Left ventricle myocardium inferior (tissue), 1 donor: ENCODE measurements at regions not wholly inside any gene's neighbourhood (a gene's known extent, or its start where the extent isn't known, plus 50 kb on each side); places are given as distances from the start of the nearest gene placed in this dataset.

Experiments
- DNase-seq: peaks from one replicate; pipeline ENCODE4 v3.0.0-alpha.2; 2020
- H3K27ac ChIP-seq: fragments of 200-600 bp; replicated peaks from 2 replicates; pipeline ENCODE4 v1.8.0; 2021
- H3K27me3 ChIP-seq: fragments of 200-600 bp; 2 replicates; pipeline ENCODE4 v1.8.0; 2021; ENCODE audit warnings: low read depth
- H3K36me3 ChIP-seq: fragments of 200-600 bp; 2 replicates; pipeline ENCODE4 v1.8.0; 2021
- H3K4me1 ChIP-seq: fragments of 200-600 bp; 2 replicates; pipeline ENCODE4 v1.8.0; 2021
- H3K4me3 ChIP-seq: fragments of 200-600 bp; 2 replicates; pipeline ENCODE4 v1.8.0; 2021; ENCODE audit warnings: mild to moderate bottlenecking, moderate library complexity
- H3K9me3 ChIP-seq: fragments of 200-600 bp; replicated peaks from 2 replicates; pipeline ENCODE4 v1.8.0; 2021
- intact Hi-C: fragments of 100-400 bp; cut with micrococcal nuclease; formaldehyde crosslinking; loops from one replicate; pipeline ENCODE4 v1.11.0; 2022
- TF ChIP-seq, protein P1 (sequence below): fragments of 200-600 bp; IDR thresholded peaks from 2 replicates; pipeline ENCODE4 v1.8.0; 2021; ENCODE audit warnings: antibody characterized with exemption, mild to moderate bottlenecking, borderline replicate concordance
- donor health status: DM: no; HTN: yes; CAD: no; lungs with severe emphysema.

DNA sequence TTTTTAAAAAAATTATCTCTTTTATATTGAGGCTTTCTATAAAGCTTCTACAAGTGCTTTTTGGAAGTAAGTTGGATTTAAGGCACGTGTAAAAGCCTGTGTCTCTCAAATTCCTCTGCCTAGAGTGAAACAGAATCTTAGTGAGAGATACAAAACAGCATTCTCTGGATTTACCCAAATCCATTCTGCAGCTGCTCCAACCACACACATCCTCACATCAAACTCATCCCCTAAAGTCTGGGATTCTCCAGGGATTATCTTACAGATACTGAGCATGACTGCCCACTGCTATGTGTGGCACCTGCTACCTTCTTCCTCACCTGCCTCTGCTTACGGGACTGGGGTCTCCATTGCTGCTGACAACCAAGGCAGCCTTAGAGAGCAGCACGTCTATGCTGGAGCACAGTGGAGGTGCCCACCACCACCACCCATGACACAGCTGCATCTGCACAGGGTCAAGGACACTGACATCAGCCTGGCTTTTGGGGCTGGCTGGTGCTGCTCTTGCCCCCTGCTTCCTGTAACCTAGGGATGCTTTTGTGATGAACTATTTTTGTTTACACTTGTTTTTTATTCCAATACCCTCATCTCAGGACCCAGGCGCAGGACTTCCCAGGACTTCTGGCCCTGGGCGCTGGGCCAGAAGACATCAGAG lies 139.2 kb upstream of the NAMPT start:
- DNase-seq: no peak
- H3K36me3 ChIP-seq: no peaks in the 10 kb centered on the region
- H3K27me3 ChIP-seq: no peaks in the 10 kb centered on the region
- H3K4me1 ChIP-seq: peaks cover 51% of the 10 kb centered on the region
- intact Hi-C loops: no loop called here
- H3K9me3 ChIP-seq: no peaks in the 10 kb centered on the region
- TF ChIP-seq, protein P1, sequence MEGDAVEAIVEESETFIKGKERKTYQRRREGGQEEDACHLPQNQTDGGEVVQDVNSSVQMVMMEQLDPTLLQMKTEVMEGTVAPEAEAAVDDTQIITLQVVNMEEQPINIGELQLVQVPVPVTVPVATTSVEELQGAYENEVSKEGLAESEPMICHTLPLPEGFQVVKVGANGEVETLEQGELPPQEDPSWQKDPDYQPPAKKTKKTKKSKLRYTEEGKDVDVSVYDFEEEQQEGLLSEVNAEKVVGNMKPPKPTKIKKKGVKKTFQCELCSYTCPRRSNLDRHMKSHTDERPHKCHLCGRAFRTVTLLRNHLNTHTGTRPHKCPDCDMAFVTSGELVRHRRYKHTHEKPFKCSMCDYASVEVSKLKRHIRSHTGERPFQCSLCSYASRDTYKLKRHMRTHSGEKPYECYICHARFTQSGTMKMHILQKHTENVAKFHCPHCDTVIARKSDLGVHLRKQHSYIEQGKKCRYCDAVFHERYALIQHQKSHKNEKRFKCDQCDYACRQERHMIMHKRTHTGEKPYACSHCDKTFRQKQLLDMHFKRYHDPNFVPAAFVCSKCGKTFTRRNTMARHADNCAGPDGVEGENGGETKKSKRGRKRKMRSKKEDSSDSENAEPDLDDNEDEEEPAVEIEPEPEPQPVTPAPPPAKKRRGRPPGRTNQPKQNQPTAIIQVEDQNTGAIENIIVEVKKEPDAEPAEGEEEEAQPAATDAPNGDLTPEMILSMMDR: no peak
- H3K27ac ChIP-seq: peak overlapping the region; percentile 53
- no peak overlapping the region for H3K4me3 ChIP-seq

DNA sequence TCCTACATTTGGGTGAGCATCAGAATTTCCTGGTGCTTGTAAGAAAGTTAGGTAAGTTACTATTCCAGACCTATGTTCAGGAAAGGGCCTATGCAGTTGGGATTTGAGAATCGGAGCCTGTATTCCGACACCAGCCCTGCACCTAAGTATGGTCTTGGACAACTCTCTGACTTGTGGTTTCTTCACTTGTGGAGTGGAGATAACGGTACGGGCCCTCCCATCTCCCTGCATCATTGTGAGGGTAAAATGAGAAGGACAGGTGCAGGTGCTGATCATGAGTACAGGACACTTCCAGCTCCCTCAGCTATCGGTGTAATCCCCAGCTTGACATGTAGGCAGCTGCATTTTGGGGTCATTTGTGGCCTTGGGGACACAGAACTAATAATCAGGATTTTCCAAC lies 138.3 kb upstream of the NAMPT start:
- no peaks in the 10 kb centered on the region for H3K27me3 ChIP-seq
- intact Hi-C loops: no loop called here
- no peaks in the 10 kb centered on the region for H3K9me3 ChIP-seq
- no peak overlapping the region for H3K27ac ChIP-seq
- H3K4me1 ChIP-seq: peaks cover 57% of the 10 kb centered on the region
- H3K36me3 ChIP-seq: no peaks in the 10 kb centered on the region
- no peak for DNase-seq
- no peak overlapping the region for H3K4me3 ChIP-seq
- TF ChIP-seq, protein P1: no peak

DNA sequence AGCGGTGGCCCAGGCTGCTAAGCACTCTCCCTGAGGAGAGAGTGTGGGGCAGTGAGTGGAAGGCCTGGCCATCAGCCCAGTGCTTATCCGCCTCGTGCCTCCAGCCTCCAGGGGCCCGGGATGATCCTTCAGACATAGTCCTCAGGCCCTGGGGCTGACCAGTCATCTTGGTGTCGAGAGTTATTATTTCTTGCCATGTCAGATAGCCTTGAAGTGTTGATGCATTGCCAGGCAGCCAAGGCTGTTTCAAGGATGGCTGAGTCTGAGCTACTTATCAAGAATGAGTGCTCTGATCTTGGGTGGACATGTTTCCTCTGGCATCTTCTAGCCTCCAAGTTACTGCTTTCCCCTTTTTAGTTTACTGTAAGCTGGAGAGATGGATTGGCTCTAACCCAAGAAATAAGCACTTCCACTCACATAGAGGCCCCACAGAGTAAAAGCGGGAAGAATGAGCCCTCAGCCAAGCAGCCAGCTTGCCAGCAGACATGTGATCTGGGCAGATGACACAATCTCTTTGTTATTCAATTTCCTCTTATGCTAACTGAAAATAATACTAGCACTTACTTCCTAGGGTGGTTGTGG lies 136.5 kb upstream of the NAMPT start:
- intact Hi-C loops: no loop called here
- peak; percentile 81 for DNase-seq
- Histone ChIP-seq H3K4me1 (peaks cover 64% of the 10 kb centered on the region), H3K36me3 (no peaks in the 10 kb centered on the region), H3K27ac (peak overlapping the region; percentile 69), H3K9me3 (peaks cover 9% of the 10 kb centered on the region), H3K4me3 (no peak overlapping the region), H3K27me3 (no peaks in the 10 kb centered on the region)
- TF ChIP-seq, protein P1: no peak

DNA sequence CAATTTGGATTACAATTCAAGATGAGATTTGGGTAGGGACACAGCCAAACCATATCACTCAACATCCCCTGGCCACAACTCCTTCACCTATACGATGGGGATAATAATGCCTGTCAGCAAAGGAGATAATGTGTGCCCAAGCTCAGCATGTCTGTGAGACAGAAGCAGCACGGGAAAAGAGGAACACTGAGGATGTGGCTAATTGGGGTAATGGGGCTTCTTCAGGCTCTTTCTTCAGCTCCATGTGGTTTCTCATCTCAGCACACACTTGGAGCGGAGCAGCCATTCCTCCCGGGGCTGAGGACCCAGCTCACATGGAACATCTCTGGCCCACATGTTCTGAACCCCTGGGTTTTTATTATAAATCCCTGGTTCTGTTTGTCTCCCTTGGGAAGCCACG lies 136.0 kb upstream of the NAMPT start:
- intact Hi-C loops: no loop called here
- Histone ChIP-seq H3K4me1 (peaks cover 58% of the 10 kb centered on the region), H3K9me3 (peaks cover 15% of the 10 kb centered on the region), H3K27ac (peak overlapping the region; percentile 69), H3K27me3 (no peaks in the 10 kb centered on the region), H3K36me3 (no peaks in the 10 kb centered on the region), H3K4me3 (no peak overlapping the region)
- TF ChIP-seq, protein P1: no peak
- no peak for DNase-seq

DNA sequence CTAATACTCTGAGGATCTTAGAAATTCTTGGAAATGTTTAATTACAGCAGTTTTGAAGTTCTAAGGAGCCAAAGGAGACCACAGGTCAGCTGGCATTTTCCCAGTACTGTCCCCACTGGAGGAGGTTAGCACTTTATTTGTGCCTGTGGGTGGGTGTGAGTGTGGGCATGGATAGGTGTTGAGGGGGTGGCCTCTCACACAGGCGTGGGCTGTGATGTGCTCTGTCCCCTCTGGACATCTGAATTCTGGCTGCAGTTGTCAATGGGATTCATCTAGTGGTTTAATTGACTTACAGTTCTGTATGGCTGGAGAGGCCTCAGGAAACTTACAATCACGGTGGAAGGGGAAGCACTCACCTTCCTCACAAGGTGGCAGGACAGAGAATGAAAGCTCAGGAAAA lies 135.4 kb upstream of the NAMPT start:
- intact Hi-C loops: no loop called here

More for the DNA sequence above, 135.4 kb upstream of the NAMPT start:
- DNase-seq: no peak
- no peaks in the 10 kb centered on the region for H3K36me3 ChIP-seq
- H3K9me3 ChIP-seq: peaks cover 20% of the 10 kb centered on the region
- no peak overlapping the region for H3K27ac ChIP-seq
- TF ChIP-seq, protein P1: no peak
- no peaks in the 10 kb centered on the region for H3K27me3 ChIP-seq
- H3K4me3 ChIP-seq: no peak overlapping the region
- peaks cover 53% of the 10 kb centered on the region for H3K4me1 ChIP-seq
